ENCODE measurements at regions not wholly inside any gene's neighbourhood (a gene's known extent, or its start where the extent isn't known, plus 50 kb on each side); places are given as distances from the start of the nearest gene placed in this dataset.

- DNase-seq: no peak
These were observed 711.2 kb downstream of the KCNA4 start for GRCh38 chr11:29305456-29306232.

- peak; percentile 62 for DNase-seq
These were observed 716.4 kb downstream of the KCNA4 start for GRCh38 chr11:29300420-29300819.

- DNase-seq: no peak
These were observed 720.1 kb downstream of the KCNA4 start for GRCh38 chr11:29296680-29297079.

- DNase-seq: peak; percentile 75
These were observed 723.0 kb downstream of the KCNA4 start for GRCh38 chr11:29293825-29294224.

GRCh38 chr11:29282088-29282487 lies 734.7 kb downstream of the KCNA4 start:
- peak; percentile 93 for DNase-seq

GRCh38 chr11:29281271-29281777 lies 735.5 kb downstream of the KCNA4 start:
- no peak for DNase-seq

GRCh38 chr11:29280452-29280851 lies 736.4 kb downstream of the KCNA4 start:
- DNase-seq: peak; percentile 77

GRCh38 chr11:29279716-29280115 lies 737.1 kb downstream of the KCNA4 start:
- DNase-seq: peak; percentile 26

GRCh38 chr11:29272019-29272654 lies 744.7 kb downstream of the KCNA4 start:
- peak; percentile 69 for DNase-seq

GRCh38 chr11:29271616-29272015 lies 745.2 kb downstream of the KCNA4 start:
- no peak for DNase-seq

- no peak for DNase-seq
These were observed 748.1 kb downstream of the KCNA4 start for GRCh38 chr11:29268733-29269132.

- DNase-seq: no peak
These were observed 751.0 kb downstream of the KCNA4 start for GRCh38 chr11:29265792-29266191.

GRCh38 chr11:29265381-29265780 lies 751.4 kb downstream of the KCNA4 start:
- DNase-seq: no peak

GRCh38 chr11:29263971-29264682 lies 752.7 kb downstream of the KCNA4 start:
- DNase-seq: no peak

GRCh38 chr11:29261831-29262230 lies 755.0 kb downstream of the KCNA4 start:
- DNase-seq: no peak

GRCh38 chr11:29260939-29261705 lies 755.7 kb downstream of the KCNA4 start:
- peak; percentile 63 for DNase-seq

- DNase-seq: no peak
These were observed 758.4 kb downstream of the KCNA4 start for GRCh38 chr11:29258411-29258810.

GRCh38 chr11:29256580-29256979 lies 760.2 kb downstream of the KCNA4 start:
- DNase-seq: no peak

- DNase-seq: no peak
These were observed 761.4 kb downstream of the KCNA4 start for GRCh38 chr11:29255401-29255800.

- DNase-seq: no peak
These were observed 765.1 kb downstream of the KCNA4 start for GRCh38 chr11:29251738-29252137.

GRCh38 chr11:29249713-29250112 lies 767.1 kb downstream of the KCNA4 start:
- DNase-seq: no peak

- no peak for DNase-seq
These were observed 772.5 kb downstream of the KCNA4 start for GRCh38 chr11:29244355-29244754.

- no peak for DNase-seq
These were observed 773.2 kb downstream of the KCNA4 start for GRCh38 chr11:29243616-29244015.
